GM12872 (cell line): ENCODE measurements at regions not wholly inside any gene's neighbourhood (a gene's known extent, or its start where the extent isn't known, plus 50 kb on each side); places are given as distances from the start of the nearest gene placed in this dataset.

Source experiments
- TF ChIP-seq, protein P1 (sequence below): IDR thresholded peaks from 3 replicates; pipeline ENCODE4 v1.5.1; 2011; ENCODE audit warnings: low read depth, mild to moderate bottlenecking, low read length, moderate library complexity; ENCODE audit not compliant: insufficient read depth

DNA sequence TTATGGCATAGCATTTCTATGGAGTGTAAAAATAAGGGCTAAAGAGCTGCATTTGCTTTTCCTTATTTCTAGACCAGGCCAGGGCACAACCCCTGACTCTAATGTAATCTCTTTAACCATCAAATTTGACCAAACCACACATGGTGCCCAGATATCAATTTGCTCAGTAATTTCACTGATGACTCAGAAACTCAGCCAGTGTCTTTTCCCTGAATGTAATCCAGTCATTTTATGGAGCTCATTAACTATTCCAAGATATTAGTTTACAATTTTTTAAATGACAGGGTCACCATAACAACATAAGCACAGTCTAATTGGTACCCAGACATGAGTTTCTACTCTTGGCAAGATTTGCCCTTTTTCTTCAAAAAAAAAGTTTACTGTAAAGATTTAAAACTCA lies 270.8 kb upstream of the AGAP1 start:
- TF ChIP-seq, protein P1, sequence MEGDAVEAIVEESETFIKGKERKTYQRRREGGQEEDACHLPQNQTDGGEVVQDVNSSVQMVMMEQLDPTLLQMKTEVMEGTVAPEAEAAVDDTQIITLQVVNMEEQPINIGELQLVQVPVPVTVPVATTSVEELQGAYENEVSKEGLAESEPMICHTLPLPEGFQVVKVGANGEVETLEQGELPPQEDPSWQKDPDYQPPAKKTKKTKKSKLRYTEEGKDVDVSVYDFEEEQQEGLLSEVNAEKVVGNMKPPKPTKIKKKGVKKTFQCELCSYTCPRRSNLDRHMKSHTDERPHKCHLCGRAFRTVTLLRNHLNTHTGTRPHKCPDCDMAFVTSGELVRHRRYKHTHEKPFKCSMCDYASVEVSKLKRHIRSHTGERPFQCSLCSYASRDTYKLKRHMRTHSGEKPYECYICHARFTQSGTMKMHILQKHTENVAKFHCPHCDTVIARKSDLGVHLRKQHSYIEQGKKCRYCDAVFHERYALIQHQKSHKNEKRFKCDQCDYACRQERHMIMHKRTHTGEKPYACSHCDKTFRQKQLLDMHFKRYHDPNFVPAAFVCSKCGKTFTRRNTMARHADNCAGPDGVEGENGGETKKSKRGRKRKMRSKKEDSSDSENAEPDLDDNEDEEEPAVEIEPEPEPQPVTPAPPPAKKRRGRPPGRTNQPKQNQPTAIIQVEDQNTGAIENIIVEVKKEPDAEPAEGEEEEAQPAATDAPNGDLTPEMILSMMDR, result no peak

DNA sequence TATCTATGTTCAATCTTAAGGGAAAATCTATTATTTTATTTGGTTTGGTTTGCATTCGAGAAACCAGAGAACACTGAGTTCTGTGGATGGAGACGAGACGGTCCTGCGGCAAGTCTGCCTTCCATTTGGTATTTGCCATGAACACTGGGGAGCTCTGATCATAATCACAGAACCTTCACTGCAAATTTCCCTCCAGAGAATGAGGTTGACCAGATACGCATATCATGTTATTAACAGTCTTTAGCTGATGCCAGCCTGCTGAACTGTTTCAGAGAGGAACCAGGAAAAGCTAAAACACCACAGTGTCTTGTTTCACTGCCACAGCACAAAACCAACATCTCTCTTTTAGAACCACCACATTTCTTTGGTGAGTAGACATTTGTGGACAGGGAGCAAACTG lies 269.4 kb upstream of the AGAP1 start:
- TF ChIP-seq, protein P1, result no peak

DNA sequence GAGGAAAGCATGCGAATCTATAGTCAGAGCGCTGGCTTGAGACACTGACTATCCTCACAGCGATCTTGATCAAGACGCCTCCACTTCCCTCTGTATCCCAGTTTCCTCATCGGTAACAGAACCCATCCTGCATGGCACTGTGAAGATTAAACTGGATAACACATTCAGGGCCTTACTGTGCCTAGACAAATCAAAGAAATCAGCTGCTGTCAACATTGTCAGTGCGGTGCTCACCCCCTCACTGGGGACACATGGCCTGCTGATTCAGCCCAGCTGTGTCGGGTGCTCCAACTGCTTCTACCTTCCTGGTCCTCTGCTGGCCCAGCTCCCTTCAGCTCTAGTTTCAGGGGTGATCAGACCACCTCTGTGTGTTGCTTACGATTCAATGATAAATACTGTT lies 268.6 kb upstream of the AGAP1 start:
- TF ChIP-seq, protein P1, result no peak

DNA sequence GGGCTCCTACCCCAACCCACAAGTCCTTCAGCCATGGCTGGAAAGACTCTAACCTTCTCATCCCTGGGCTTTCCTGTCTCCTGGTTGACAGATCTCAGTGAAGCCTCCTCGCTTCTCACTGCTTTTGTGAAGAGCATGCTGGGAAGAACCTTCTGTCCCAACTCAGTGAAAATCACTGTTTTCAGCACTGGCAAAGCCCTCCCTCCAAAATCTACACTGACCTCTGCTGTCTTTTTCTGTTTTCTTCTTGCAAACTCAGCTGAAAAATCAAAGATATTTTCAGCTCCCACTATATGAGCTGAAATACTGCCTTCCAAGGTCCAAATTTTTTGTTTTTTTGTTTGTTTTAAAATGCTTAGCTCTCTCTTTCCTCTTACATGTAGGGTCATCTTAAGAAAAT lies 266.3 kb upstream of the AGAP1 start:
- TF ChIP-seq, protein P1, result no peak

DNA sequence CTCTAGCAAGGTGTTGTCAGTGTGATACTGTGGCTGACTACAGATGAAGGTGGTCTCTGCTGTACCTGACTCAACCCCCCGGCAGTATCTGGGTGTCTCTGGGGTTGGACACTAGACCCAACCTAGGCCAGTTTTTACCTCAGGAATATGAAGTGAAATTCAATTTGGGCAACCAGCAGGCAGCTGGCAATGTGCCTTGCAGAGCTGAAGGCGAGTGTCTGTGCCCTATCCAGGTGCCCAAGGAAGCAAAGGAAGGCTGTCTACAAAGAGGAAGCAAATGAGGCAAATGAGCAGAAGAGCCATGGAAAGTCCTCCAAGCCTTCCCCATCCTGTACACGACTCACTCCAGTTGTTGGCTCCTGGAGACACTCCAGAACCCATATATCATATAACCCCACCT lies 264.6 kb upstream of the AGAP1 start:
- TF ChIP-seq, protein P1, result no peak

DNA sequence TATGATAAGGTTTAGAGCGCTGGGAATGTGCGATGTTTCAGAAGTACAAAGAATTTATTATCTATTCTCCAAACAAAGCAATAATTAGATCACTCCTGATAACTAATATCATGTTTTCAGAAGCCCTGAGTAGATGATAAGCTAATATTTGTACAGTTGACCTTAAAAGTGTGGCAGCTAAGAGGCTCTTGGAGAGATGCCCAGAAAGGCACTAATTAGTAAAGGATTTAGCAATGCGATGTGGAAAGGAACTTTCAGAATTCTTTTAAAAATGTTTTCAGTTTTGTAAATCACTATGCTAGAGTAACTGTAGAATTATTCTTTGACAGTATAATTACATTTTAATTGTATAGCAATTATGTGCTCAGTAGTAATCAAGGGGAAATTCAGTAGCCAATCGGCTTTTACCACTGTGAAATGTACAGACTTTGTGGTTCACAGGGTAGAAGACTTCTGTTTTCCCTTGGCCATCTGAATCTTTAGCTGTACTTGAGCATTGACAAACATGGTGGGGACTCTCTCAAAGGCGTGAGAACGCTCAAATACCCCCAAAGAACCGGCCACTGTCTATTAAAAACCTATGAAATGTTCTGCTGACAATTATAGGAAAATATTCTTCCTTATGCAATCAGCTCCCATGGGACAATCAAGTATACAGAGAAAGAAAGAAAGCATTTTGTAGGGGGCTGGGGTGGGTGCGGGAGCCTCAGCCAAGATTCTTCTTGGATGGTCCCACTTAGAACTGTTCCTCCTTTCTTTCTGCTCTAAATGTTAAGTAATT lies 262.8 kb upstream of the AGAP1 start:
- TF ChIP-seq, protein P1, result no peak

DNA sequence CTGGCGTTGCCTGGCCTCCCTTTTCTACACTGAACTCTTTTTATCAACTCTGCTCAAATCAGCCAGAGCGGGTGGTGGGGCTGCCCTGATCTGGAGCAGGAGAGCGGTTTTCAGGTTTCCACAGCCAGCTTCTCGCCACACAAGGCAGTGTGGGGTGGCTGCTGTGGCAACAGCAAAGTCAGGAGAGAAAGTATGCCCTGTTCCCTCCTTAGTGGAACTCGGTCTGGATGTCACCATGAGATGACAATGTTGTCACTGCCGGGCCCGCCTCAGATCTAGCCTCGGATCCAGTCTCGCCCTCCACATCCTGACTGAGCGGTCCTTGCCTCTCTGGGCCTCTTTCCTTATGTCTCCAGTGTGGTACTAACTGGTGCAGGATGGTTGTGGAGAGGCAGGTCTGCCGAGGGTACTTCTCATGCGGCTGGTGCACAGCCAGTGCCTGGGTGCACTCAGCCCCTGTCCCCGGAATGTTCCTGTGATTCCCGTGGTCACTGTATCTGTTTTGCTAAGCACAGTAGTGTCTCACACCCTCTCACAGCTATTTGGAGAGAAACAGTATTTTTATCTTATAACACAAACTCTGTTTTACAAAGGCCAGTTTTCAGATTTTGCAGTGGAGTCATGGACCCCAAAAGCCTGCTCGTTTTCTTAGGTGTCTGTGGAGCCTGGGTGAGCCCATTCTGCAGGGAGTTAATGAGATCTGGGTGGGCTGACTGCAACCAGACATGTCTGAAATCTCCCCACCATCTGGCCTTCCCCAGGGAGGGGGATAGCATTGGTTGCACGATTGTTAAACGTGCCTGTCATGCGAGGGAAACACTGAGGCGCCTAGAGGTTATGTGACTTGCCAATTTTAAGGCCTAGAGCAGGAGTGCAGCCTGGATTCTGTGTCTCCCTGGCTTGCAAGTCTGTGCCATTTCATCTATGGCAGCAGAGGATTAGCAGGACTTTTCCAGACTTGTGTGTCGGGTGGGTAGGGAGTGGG lies 261.1 kb upstream of the AGAP1 start:
- TF ChIP-seq, protein P1, result no peak
